ENCODE measurements at regions not wholly inside any gene's neighbourhood (a gene's known extent, or its start where the extent isn't known, plus 50 kb on each side); places are given as distances from the start of the nearest gene placed in this dataset.
A peak's percentile ranks its signal among the peaks of the same experiment; 100 is the strongest.
"Not testable (repeated sequence)": the region's sequence is repeated elsewhere in the genome, so short reads cannot be mapped to it uniquely, and the experiment has no call there.

- WGBS: 89% methylated on average over 13 of the region's 13 CpGs
- Histone ChIP-seq H3K4me3 (ENCODE audit: low read depth, low read length) (no peak overlapping the region), H3K27ac (ENCODE audit: low read depth) (no peak overlapping the region), H3K36me3 (ENCODE audit: insufficient read depth) (no peaks in the 10 kb centered on the region), H3K4me1 (ENCODE audit: insufficient read depth) (no peaks in the 10 kb centered on the region)
- no peak for DNase-seq (ENCODE audit: extremely low spot score)
These were observed 109.9 kb downstream of the RIN2 start for GRCh38 chr20:19867940-19868371.

DNA sequence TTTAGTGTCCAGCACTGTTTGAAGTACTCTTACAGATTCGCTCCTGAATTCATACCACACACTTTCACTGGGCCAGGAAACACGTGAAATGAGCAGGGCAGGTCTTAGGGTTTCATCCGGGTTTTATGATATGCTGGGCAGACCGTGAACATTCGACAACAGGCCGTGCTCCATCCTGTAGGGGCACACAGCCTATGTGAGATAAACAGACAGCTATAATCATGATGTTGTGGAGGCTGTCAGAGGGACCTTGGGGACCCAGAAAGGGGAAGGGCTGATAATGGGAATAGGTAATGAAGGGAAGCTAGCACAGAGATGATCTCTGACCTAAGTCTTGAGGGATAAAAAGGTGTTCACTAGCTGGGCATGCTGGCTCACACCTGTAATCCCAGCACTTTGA lies 110.4 kb downstream of the RIN2 start:
- H3K4me1 ChIP-seq (ENCODE audit: insufficient read depth): no peaks in the 10 kb centered on the region
- DNase-seq (ENCODE audit: extremely low spot score): no peak
- H3K27ac ChIP-seq (ENCODE audit: low read depth): no peak overlapping the region
- H3K36me3 ChIP-seq (ENCODE audit: insufficient read depth): no peaks in the 10 kb centered on the region
- WGBS: 84% methylated on average over 6 of the region's 6 CpGs
- H3K4me3 ChIP-seq (ENCODE audit: low read depth, low read length): no peak overlapping the region

DNA sequence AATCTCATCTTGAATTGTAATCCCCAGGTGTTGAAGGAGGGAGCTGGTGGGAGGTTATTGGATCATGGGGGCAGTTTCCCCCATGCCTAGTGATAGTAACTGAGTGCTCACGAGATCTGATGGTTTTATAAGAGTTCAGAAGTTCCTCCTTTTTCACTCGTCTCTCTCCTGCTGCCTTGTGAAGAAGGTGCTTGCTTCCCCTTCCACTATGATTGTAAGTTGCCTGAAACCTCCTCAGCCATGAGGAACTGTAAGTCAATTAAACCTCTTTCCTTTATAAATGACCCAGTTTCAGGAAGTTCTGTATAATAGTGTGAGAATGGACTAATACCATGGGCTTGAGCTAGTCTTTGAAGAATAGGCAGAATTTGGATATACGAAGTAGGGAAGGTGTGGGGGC lies 113.9 kb downstream of the RIN2 start:
- H3K4me3 ChIP-seq (ENCODE audit: low read depth, low read length): no peak overlapping the region
- 86% methylated on average over 3 of the region's 3 CpGs for WGBS

DNA sequence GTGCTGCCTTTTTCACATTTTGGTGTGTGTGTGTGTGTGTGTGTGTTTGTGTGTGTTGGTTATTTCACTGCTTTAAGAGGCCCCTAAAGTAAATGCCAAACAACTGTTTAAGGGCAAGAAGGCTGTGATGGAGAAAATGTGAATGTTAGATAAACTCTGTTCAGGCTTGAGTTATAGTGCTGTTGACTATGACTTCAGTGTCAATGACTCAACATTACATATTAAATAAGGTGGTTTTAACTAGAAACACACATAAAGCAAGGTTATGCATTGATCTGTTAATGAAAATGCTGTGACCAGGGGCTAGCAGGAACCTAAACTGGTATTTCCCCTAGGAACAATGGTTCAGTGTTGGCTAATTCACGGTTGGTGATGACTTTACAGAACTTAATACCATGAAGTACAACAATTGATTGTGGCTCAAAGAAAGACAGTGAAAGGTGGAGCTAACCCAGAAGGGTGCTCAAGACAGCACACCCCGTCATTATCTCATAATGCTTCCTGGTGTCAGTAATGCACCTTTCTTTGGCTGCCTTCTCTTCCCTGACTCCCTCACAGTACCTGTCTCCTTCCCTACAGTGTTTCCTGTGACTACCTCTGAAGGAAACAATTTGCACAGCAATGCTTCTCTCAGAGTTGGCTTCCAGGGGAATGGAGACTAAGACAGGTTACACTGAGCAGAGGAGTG lies 116.1 kb downstream of the RIN2 start:
- Histone ChIP-seq H3K4me3 (ENCODE audit: low read depth, low read length) (no peak overlapping the region), H3K36me3 (ENCODE audit: insufficient read depth) (no peaks in the 10 kb centered on the region), H3K4me1 (ENCODE audit: insufficient read depth) (no peaks in the 10 kb centered on the region), H3K27ac (ENCODE audit: low read depth) (no peak overlapping the region)
- 93% methylated on average over 2 of the region's 2 CpGs for WGBS
- DNase-seq (ENCODE audit: extremely low spot score): no peak

More for the DNA sequence above, 113.9 kb downstream of the RIN2 start:
- Histone ChIP-seq H3K4me1 (ENCODE audit: insufficient read depth) (no peaks in the 10 kb centered on the region), H3K27ac (ENCODE audit: low read depth) (no peak overlapping the region), H3K36me3 (ENCODE audit: insufficient read depth) (no peaks in the 10 kb centered on the region)
- DNase-seq (ENCODE audit: extremely low spot score): no peak

DNA sequence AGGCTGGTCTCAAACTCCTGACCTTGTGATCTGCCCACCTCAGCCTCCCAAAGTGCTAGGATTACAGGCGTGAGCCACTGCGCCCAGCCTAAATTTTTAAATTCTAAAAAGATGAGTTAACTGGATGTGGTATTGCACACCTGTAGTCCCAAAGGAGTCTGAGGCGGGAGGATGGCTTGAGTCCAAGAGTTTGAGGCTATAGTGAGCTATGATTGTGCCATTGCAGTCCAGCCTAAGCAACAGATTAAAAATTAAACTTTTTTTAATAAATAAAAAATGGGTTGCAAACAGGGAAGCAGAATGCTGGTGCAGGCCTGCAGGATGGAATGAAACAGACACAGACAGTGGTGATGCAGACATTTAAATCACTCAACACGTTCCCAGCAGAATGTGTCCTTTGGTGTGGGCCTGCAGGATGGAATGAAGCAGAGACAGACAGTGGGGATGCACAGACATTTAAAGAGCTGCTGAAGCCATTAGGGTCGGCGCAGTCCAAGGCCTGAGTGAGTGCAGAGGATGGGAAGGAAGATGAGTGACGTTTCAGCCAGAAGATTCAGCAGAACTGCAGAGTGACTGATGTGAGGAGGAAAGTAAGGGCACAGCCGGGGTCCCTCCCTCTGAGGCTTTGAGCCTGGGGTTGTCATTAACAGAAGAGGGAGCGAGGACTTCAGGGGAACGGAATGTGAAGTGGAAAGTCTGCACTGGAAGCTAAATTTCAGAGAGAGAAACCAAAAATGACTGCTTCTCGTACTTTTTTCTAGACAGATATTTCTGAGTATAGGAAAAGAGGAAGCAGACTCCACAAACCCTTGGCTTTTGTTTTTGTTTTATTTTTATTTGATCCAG lies 117.5 kb downstream of the RIN2 start:
- H3K4me1 ChIP-seq (ENCODE audit: insufficient read depth): no peaks in the 10 kb centered on the region
- no peak overlapping the region for H3K4me3 ChIP-seq (ENCODE audit: low read depth, low read length)
- H3K27ac ChIP-seq (ENCODE audit: low read depth): no peak overlapping the region

DNA sequence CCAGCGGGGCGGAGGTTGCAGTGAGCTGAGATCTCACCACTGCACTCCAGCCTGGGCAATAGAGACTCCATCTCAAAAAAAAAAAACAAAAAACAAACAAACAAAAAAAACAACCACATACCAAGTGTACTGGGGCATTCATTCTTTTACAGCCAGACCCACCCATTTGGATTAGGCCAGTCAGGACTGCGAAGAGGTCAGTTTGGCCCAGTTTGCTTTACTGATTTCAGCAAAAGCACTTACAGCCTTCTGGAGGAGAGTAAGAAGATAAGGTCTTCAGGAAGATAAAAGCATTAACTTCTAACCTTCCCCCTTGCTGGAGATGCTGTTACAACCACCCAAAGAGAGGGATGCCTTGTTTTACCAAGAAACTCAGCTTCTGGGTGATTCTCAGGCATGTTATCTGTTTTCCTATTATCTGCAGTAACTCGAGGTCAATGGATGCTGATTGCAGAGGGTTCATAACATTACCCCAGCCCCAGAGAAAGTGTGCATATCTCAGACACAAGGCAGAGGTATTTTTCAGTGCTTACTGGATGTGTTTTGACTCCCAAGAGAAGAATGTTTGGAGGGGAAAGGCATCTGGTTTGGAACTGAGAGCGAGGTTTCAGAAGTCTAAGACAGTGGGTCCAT lies 118.9 kb downstream of the RIN2 start:
- DNase-seq (ENCODE audit: extremely low spot score): no peak
- 77% methylated on average over 5 of the region's 5 CpGs for WGBS
- Histone ChIP-seq H3K36me3 (ENCODE audit: insufficient read depth) (no peaks in the 10 kb centered on the region), H3K4me3 (ENCODE audit: low read depth, low read length) (no peak overlapping the region), H3K27ac (ENCODE audit: low read depth) (no peak overlapping the region), H3K4me1 (ENCODE audit: insufficient read depth) (no peaks in the 10 kb centered on the region)

More for the DNA sequence above, 117.5 kb downstream of the RIN2 start:
- 40% methylated on average over 11 of the region's 11 CpGs for whole genome bisulfite sequencing
- DNase-seq (ENCODE audit: extremely low spot score): no peak
- no peaks in the 10 kb centered on the region for H3K36me3 ChIP-seq (ENCODE audit: insufficient read depth)

- WGBS: 94% methylated on average over 4 of the region's 4 CpGs
- not testable (repeated sequence) for H3K27ac ChIP-seq (ENCODE audit: low read depth); H3K4me3 ChIP-seq (ENCODE audit: low read depth, low read length); H3K4me1 ChIP-seq (ENCODE audit: insufficient read depth); H3K36me3 ChIP-seq (ENCODE audit: insufficient read depth); DNase-seq (ENCODE audit: extremely low spot score)
These were observed 121.8 kb downstream of the RIN2 start for GRCh38 chr20:19879874-19880255.

GRCh38 chr20:19880256-19881079 lies 122.4 kb downstream of the RIN2 start:
- 75% methylated on average over 10 of the region's 10 CpGs for WGBS
- no peaks in the 10 kb centered on the region for H3K4me1 ChIP-seq (ENCODE audit: insufficient read depth)
- H3K27ac ChIP-seq (ENCODE audit: low read depth): no peak overlapping the region
- H3K4me3 ChIP-seq (ENCODE audit: low read depth, low read length): no peak overlapping the region
- no peak for DNase-seq (ENCODE audit: extremely low spot score)
- no peaks in the 10 kb centered on the region for H3K36me3 ChIP-seq (ENCODE audit: insufficient read depth)

- H3K27ac ChIP-seq (ENCODE audit: low read depth): no peak overlapping the region
- 95% methylated on average over 3 of the region's 3 CpGs for WGBS
- no peak overlapping the region for H3K4me3 ChIP-seq (ENCODE audit: low read depth, low read length)
- no peaks in the 10 kb centered on the region for H3K36me3 ChIP-seq (ENCODE audit: insufficient read depth)
- DNase-seq (ENCODE audit: extremely low spot score): no peak
- no peaks in the 10 kb centered on the region for H3K4me1 ChIP-seq (ENCODE audit: insufficient read depth)
These were observed 123.2 kb downstream of the RIN2 start for GRCh38 chr20:19881080-19881840.

DNA sequence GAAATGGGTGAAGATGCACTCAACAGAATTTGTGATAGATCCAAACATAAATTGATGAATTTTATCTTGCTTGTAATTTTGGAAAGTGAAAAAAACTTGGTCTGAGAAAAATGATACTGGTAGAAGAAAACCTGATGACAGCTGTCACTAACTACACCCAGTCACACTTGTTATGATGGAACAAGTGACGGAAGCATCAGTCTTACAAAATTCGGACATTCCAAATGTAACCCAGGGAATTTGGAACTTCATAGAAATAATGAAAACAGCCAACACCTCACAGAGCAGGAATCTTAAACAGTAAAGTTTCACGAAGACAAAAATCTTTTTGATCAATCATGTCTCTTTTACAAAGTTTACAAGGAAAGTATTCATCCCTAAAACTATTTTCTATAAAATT lies 123.9 kb downstream of the RIN2 start:
- Histone ChIP-seq H3K4me3 (ENCODE audit: low read depth, low read length) (no peak overlapping the region), H3K27ac (ENCODE audit: low read depth) (no peak overlapping the region), H3K36me3 (ENCODE audit: insufficient read depth) (no peaks in the 10 kb centered on the region), H3K4me1 (ENCODE audit: insufficient read depth) (no peaks in the 10 kb centered on the region)
- no peak for DNase-seq (ENCODE audit: extremely low spot score)
- WGBS: 81% methylated on average over 3 of the region's 3 CpGs

DNA sequence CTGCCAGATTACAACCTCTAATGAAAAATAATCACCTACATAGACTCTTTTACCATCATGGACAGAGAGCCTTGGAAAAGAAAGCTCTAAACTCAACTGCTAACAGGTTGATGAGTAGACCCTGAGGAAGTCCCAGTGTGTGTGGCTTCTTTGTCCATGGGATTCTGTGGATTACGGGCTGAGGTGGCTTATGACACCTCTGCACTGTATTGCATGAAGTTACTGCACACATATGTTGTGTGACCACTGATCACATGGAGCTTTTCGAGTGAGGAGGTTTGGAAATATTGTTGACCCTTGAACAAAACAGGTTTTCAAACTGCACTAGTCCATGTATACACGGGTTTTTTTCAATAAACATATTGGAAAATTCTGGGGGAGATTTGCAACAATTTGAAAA lies 124.4 kb downstream of the RIN2 start:
- WGBS: 78% methylated on average over 3 of the region's 3 CpGs
- no peak for DNase-seq (ENCODE audit: extremely low spot score)
- Histone ChIP-seq H3K4me1 (ENCODE audit: insufficient read depth) (no peaks in the 10 kb centered on the region), H3K4me3 (ENCODE audit: low read depth, low read length) (no peak overlapping the region), H3K36me3 (ENCODE audit: insufficient read depth) (no peaks in the 10 kb centered on the region), H3K27ac (ENCODE audit: low read depth) (no peak overlapping the region)

- no peak overlapping the region for H3K27ac ChIP-seq (ENCODE audit: low read depth)
- no peak overlapping the region for H3K4me3 ChIP-seq (ENCODE audit: low read depth, low read length)
- H3K36me3 ChIP-seq (ENCODE audit: insufficient read depth): no peaks in the 10 kb centered on the region
- no peaks in the 10 kb centered on the region for H3K4me1 ChIP-seq (ENCODE audit: insufficient read depth)
- 95% methylated on average over 3 of the region's 3 CpGs for WGBS
- DNase-seq (ENCODE audit: extremely low spot score): no peak
These were observed 125.4 kb downstream of the RIN2 start for GRCh38 chr20:19883501-19883900.

DNA sequence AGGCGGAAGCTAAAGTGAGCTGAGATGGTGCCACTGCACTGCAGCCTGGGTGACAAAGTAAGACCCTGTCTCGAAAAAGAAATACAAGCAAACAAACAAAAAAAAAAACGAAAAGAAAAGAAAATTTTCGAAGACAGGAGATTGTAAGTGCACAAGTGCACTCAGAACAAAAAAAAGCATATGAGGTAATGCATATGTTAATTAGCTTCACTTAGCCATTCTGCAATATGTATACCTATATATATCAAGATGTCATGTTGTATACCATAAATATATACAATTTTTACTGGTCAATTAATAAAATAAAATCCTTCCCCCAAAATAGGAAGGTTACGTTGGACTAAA lies 127.5 kb downstream of the RIN2 start:
- Histone ChIP-seq H3K4me3 (ENCODE audit: low read depth, low read length) (no peak overlapping the region), H3K36me3 (ENCODE audit: insufficient read depth) (no peaks in the 10 kb centered on the region), H3K4me1 (ENCODE audit: insufficient read depth) (no peaks in the 10 kb centered on the region), H3K27ac (ENCODE audit: low read depth) (peak overlapping the region; percentile 88)
- no peak for DNase-seq (ENCODE audit: extremely low spot score)
- WGBS: 67% methylated on average over 5 of the region's 5 CpGs
